ENCODE measurements at regions not wholly inside any gene's neighbourhood (a gene's known extent, or its start where the extent isn't known, plus 50 kb on each side); places are given as distances from the start of the nearest gene placed in this dataset.
"Not testable (repeated sequence)": the region's sequence is repeated elsewhere in the genome, so short reads cannot be mapped to it uniquely, and the experiment has no call there.

DNA sequence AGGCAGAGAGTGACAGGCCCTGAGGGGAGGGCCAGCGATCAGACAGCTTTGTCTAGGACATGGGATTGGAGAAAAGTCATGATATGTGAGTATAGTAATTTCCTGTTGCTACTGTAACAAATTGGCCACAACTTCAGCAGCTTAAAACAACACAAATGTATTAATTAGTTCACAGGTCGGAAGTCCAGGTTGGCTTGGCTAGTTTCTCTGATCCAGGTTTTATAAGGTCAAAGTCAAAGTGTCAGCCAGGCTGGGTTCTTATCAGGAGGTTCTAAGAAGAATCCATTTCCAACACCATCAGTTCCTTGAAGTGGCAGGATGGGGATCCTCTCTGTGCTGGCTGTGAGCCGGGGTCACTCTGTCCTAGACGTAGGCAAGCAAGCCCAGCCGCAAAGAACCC lies 76.2 kb upstream of the SEC14L1 start:
- Histone ChIP-seq H3K27me3 (ENCODE audit: control insufficient read depth, insufficient read depth, low read length) (peaks cover 5% of the 10 kb centered on the region), H3K4me3 (ENCODE audit: low read length) (no peak overlapping the region), H3K27ac (ENCODE audit: low read length) (no peak overlapping the region), H3K4me1 (ENCODE audit: control insufficient read depth, insufficient read depth, low read length) (no peaks in the 10 kb centered on the region), H3K36me3 (ENCODE audit: control insufficient read depth, insufficient read depth, low read length) (no peaks in the 10 kb centered on the region), H3K9me3 (ENCODE audit: control insufficient read depth, low read depth, low read length) (no peaks in the 10 kb centered on the region)
- DNase-seq: peak in 1 of 2 donors; percentile 52
- WGBS (ENCODE audit: insufficient coverage, low lambda C conversion rate): no CpG with 5 or more reads among the region's 5 CpGs

DNA sequence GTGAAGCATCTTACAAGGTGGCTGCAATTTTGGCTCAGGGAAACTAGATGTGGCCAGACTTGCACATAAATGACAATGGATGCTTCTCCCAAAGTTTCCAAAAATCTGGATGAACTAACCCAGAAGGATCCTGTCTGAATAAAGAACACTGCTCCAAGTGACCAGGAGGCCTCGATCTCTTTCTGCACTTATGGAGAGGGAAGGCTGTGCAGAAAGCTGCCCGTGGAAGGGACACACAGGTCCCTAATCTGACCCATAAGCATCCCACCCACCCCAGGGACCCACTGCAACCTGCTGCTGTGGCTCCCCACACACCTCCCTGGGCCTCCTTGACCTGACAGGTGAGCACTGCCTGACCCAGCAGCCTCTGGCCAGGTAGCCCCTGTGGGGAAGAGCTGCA lies 74.6 kb upstream of the SEC14L1 start:
- H3K27me3 ChIP-seq (ENCODE audit: control insufficient read depth, insufficient read depth, low read length): peaks cover 5% of the 10 kb centered on the region
- no peak overlapping the region for H3K4me3 ChIP-seq (ENCODE audit: low read length)
- H3K4me1 ChIP-seq (ENCODE audit: control insufficient read depth, insufficient read depth, low read length): no peaks in the 10 kb centered on the region
- no peak overlapping the region for H3K27ac ChIP-seq (ENCODE audit: low read length)
- no peak for DNase-seq
- no CpG with 5 or more reads among the region's 2 CpGs for WGBS (ENCODE audit: insufficient coverage, low lambda C conversion rate)
- H3K36me3 ChIP-seq (ENCODE audit: control insufficient read depth, insufficient read depth, low read length): no peaks in the 10 kb centered on the region
- H3K9me3 ChIP-seq (ENCODE audit: control insufficient read depth, low read depth, low read length): no peaks in the 10 kb centered on the region

DNA sequence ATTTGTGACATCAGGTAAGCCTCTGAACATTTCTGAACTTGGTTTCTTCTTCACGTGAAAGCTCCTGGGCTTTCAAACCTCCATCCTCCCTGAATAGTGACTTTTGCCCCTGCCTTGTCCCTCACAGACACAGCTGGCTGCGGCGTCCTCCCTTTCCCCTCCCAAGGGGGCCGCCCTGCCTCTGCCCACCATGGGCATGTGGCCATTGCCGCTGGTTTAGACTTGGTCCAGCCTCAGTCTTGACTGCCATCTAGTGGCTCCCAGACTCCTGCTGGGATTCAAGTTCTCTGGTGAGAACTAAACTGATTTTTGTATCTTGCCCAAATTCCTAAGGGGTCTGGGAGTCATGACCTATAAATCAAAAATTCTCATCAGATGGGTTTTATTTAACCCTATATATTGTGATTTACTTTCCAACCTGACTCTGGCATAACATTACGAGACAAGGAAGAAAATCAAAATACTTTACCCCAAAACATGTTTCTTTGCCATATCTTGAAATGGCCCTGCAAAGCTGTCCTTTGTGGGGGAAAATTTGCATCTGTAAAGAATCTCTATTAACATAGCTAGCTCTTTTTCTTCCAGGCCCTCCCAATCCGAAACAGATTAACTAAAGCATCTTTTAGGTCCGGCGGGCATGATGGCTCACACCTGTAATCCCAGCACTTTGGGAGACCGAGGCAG lies 73.9 kb upstream of the SEC14L1 start:
- WGBS (ENCODE audit: insufficient coverage, low lambda C conversion rate): no CpG with 5 or more reads among the region's 10 CpGs
- not testable (repeated sequence) for H3K27me3 ChIP-seq (ENCODE audit: control insufficient read depth, insufficient read depth, low read length); H3K27ac ChIP-seq (ENCODE audit: low read length); H3K36me3 ChIP-seq (ENCODE audit: control insufficient read depth, insufficient read depth, low read length); H3K4me1 ChIP-seq (ENCODE audit: control insufficient read depth, insufficient read depth, low read length); H3K9me3 ChIP-seq (ENCODE audit: control insufficient read depth, low read depth, low read length); H3K4me3 ChIP-seq (ENCODE audit: low read length)
- DNase-seq: peak in 1 of 2 donors; percentile 20

DNA sequence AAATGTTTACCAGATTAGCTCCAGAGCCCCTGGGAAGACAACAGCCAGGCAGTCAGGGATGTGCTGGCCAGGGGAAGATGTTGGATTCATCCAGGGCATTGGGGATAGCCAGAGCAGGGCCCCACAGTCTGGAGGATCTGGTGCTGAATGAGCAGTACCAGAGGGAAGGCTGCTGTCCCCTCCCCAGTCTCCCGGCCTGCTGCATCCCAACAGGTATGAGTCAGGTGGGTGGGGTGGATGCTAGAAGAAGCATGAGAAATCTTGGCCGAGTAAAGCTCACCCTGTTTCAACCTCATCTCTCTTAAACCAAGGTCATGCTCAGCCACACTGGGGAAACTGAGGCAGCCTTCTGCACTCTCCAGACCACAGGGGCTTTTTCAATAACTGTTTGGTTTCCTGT lies 71.9 kb upstream of the SEC14L1 start:
- Histone ChIP-seq H3K4me3 (ENCODE audit: low read length) (no peak overlapping the region), H3K4me1 (ENCODE audit: control insufficient read depth, insufficient read depth, low read length) (no peaks in the 10 kb centered on the region), H3K27ac (ENCODE audit: low read length) (no peak overlapping the region), H3K36me3 (ENCODE audit: control insufficient read depth, insufficient read depth, low read length) (no peaks in the 10 kb centered on the region), H3K9me3 (ENCODE audit: control insufficient read depth, low read depth, low read length) (no peaks in the 10 kb centered on the region), H3K27me3 (ENCODE audit: control insufficient read depth, insufficient read depth, low read length) (peaks cover 17% of the 10 kb centered on the region)
- DNase-seq: no peak
- no CpG with 5 or more reads among the region's 2 CpGs for WGBS (ENCODE audit: insufficient coverage, low lambda C conversion rate)

DNA sequence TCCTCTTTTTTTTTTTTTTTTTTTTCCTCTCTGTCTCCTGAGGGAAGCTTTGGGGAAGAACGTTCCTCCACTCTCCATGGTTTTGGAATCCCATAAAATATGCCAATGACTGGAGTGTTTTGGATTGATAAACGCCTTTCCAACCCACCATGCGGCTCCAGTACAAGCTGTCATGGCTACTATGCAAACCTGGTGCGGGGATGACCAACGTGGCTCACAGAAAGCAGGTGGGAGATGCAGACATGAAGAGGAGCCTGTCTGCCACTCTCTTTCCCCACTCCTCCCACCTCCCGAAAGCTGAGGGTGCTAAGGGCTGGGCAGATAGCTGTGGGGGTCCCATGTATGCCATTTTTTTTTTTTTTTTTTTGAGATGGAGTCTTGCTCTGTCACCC lies 69.9 kb upstream of the SEC14L1 start:
- Histone ChIP-seq H3K36me3 (ENCODE audit: control insufficient read depth, insufficient read depth, low read length) (no peaks in the 10 kb centered on the region), H3K9me3 (ENCODE audit: control insufficient read depth, low read depth, low read length) (no peaks in the 10 kb centered on the region), H3K4me3 (ENCODE audit: low read length) (no peak overlapping the region), H3K4me1 (ENCODE audit: control insufficient read depth, insufficient read depth, low read length) (no peaks in the 10 kb centered on the region), H3K27ac (ENCODE audit: low read length) (no peak overlapping the region), H3K27me3 (ENCODE audit: control insufficient read depth, insufficient read depth, low read length) (peaks cover 19% of the 10 kb centered on the region)
- no peak for DNase-seq
- no CpG with 5 or more reads among the region's 6 CpGs for WGBS (ENCODE audit: insufficient coverage, low lambda C conversion rate)

DNA sequence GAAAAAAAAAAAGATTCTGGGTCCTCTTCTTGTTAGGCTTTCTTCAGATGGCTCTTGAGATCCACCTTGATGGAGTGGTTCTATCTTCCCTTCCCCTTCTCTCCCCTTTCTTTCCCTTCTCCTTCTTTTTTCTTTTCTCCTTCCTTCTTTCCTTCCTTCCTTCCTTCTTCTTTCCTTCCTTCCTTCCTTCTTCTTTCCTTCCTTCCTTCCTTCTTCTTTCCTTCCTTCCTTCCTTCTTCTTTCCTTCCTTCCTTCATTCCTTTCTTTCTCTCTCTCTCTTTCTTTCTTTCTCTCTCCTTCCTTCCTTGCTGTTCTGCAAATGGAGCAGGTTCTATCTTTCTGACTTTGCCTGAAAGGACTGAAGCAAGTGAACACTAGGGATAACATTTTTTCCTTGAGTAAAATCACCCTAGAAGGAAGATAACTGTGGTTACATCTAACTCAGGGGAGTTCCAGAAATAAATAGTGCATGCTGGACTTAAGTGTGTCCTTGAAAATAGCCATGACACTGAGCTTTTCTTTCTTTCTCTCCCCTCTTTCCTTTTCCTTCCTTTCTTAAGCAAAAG lies 68.8 kb upstream of the SEC14L1 start:
- no peak overlapping the region for H3K27ac ChIP-seq (ENCODE audit: low read length)
- H3K4me3 ChIP-seq (ENCODE audit: low read length): no peak overlapping the region
- peaks cover 23% of the 10 kb centered on the region for H3K27me3 ChIP-seq (ENCODE audit: control insufficient read depth, insufficient read depth, low read length)
- H3K9me3 ChIP-seq (ENCODE audit: control insufficient read depth, low read depth, low read length): no peaks in the 10 kb centered on the region
- no peaks in the 10 kb centered on the region for H3K4me1 ChIP-seq (ENCODE audit: control insufficient read depth, insufficient read depth, low read length)
- no peaks in the 10 kb centered on the region for H3K36me3 ChIP-seq (ENCODE audit: control insufficient read depth, insufficient read depth, low read length)
- no peak for DNase-seq

DNA sequence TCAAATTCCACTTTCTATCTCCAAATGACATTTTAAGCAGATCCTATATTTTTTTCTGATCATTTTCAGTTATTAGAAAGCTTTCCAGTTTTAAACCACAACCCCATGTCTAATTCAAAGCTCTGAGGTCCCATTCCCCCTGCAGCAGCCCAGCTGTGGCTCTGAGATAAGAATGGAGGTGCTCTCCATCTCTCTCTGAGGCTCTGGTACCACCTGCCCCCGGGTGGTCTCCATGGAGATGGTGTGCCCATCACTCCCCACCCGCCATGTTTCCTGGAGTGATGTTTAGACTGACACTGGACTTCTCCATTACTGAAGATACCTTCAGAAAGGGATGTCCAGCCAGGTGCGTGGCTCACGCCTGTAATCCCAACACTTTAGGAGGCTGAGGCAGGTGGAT lies 68.1 kb upstream of the SEC14L1 start:
- H3K27me3 ChIP-seq (ENCODE audit: control insufficient read depth, insufficient read depth, low read length): peaks cover 23% of the 10 kb centered on the region
- DNase-seq: no peak
- no CpG with 5 or more reads among the region's 4 CpGs for WGBS (ENCODE audit: insufficient coverage, low lambda C conversion rate)

DNA sequence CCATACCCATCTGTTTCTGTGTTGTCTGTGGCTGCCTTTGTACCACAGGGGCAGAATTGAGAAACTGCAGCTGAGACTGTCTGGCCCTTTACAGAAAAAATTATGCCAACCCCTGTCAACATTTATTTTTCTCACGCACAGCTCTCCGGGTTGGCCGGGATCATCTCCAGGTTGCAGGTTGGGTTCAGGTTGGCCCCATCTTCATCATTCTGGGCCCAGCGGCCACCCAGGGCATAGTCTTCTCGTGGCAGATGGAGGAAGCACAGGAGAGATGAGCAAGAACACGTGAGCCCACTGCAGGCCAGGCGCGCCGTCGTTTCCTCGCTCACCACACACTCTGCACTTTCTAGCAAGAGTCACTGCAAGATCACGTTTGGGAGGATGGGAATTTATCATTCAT lies 66.1 kb upstream of the SEC14L1 start:
- 100% methylated on average over 1 of the region's 12 CpGs for WGBS (ENCODE audit: insufficient coverage, low lambda C conversion rate)

More for the DNA sequence above, 68.1 kb upstream of the SEC14L1 start:
- no peak overlapping the region for H3K4me3 ChIP-seq (ENCODE audit: low read length)
- H3K4me1 ChIP-seq (ENCODE audit: control insufficient read depth, insufficient read depth, low read length): no peaks in the 10 kb centered on the region
- H3K9me3 ChIP-seq (ENCODE audit: control insufficient read depth, low read depth, low read length): no peaks in the 10 kb centered on the region
- no peak overlapping the region for H3K27ac ChIP-seq (ENCODE audit: low read length)
- no peaks in the 10 kb centered on the region for H3K36me3 ChIP-seq (ENCODE audit: control insufficient read depth, insufficient read depth, low read length)

DNA sequence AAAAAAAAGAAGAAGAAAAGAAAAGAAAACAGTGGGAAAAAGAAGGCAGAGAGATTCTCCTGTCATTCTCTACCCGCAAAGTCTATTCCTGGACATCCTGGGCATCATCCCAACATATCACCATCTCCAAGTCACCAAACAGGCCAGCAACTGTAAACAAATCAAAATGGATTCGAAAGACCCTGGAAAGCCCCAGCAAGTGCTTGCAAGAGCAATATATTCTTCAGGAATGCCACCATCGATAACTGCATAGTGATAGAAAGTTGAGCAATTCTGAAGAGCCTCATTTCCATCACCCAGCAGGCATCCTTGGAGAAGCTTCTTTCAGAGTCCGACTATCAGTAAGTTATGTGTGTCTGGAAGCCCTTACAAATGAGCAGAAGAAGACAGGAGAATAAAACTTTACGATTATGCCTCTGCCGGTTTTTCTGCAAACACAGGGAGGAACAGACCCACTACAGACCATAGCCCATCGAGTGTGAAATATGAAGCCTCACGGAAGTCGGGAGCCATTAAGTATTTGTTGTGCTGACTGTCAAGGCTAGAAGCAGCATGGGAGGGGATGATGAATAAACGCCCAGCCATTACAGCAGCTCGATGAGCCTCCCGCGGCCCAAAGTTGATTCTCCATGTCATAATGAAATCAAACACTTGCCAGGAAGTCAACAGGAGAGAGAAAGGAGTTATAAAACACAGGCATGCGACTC lies 64.5 kb upstream of the SEC14L1 start:
- peaks cover 29% of the 10 kb centered on the region for H3K27me3 ChIP-seq (ENCODE audit: control insufficient read depth, insufficient read depth, low read length)
- H3K4me1 ChIP-seq (ENCODE audit: control insufficient read depth, insufficient read depth, low read length): no peaks in the 10 kb centered on the region
- no peak overlapping the region for H3K27ac ChIP-seq (ENCODE audit: low read length)
- 0% methylated on average over 1 of the region's 14 CpGs for WGBS (ENCODE audit: insufficient coverage, low lambda C conversion rate)
- no peak for DNase-seq
- no peak overlapping the region for H3K4me3 ChIP-seq (ENCODE audit: low read length)
- H3K36me3 ChIP-seq (ENCODE audit: control insufficient read depth, insufficient read depth, low read length): no peaks in the 10 kb centered on the region
- no peaks in the 10 kb centered on the region for H3K9me3 ChIP-seq (ENCODE audit: control insufficient read depth, low read depth, low read length)

More for the DNA sequence above, 66.1 kb upstream of the SEC14L1 start:
- DNase-seq: no peak
- H3K27me3 ChIP-seq (ENCODE audit: control insufficient read depth, insufficient read depth, low read length): peaks cover 29% of the 10 kb centered on the region
- H3K4me3 ChIP-seq (ENCODE audit: low read length): no peak overlapping the region
- H3K9me3 ChIP-seq (ENCODE audit: control insufficient read depth, low read depth, low read length): no peaks in the 10 kb centered on the region
- H3K4me1 ChIP-seq (ENCODE audit: control insufficient read depth, insufficient read depth, low read length): no peaks in the 10 kb centered on the region
- no peak overlapping the region for H3K27ac ChIP-seq (ENCODE audit: low read length)
- no peaks in the 10 kb centered on the region for H3K36me3 ChIP-seq (ENCODE audit: control insufficient read depth, insufficient read depth, low read length)

DNA sequence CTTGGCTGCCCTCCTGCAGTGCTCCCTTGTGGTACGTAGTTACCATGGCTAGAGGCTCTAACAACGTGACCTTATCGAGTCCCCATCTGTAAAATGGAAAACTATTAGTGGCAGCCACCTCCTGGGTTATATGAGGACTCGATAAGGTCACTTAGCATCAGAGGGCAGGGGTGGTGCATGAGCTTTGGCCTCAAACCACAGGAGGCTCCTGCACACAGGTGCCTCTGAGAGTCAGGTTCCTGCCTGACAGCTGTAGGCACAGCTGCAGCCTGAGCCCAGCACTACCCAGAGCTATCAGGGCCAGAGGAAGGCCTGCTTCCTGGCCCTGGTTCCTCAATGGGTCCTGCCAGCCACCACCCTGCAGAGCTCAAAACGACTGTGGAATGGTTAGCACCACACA lies 57.2 kb upstream of the SEC14L1 start:
- H3K36me3 ChIP-seq (ENCODE audit: control insufficient read depth, insufficient read depth, low read length): no peaks in the 10 kb centered on the region
- WGBS (ENCODE audit: insufficient coverage, low lambda C conversion rate): no CpG with 5 or more reads among the region's 5 CpGs
- no peak for DNase-seq

More for the DNA sequence above, 57.2 kb upstream of the SEC14L1 start:
- no peaks in the 10 kb centered on the region for H3K9me3 ChIP-seq (ENCODE audit: control insufficient read depth, low read depth, low read length)
- peaks cover 4% of the 10 kb centered on the region for H3K4me1 ChIP-seq (ENCODE audit: control insufficient read depth, insufficient read depth, low read length)
- peaks cover 2% of the 10 kb centered on the region for H3K27me3 ChIP-seq (ENCODE audit: control insufficient read depth, insufficient read depth, low read length)
- no peak overlapping the region for H3K27ac ChIP-seq (ENCODE audit: low read length)
- H3K4me3 ChIP-seq (ENCODE audit: low read length): no peak overlapping the region

Measured in large intestine (tissue), 3 donors.